ENCODE measurements at regions not wholly inside any gene's neighbourhood (a gene's known extent, or its start where the extent isn't known, plus 50 kb on each side); places are given as distances from the start of the nearest gene placed in this dataset.

- no peak for DNase-seq (ENCODE audit: low read depth in 2 of 2)
- Histone ChIP-seq H2AFZ (ENCODE audit: low read length) (no peak overlapping the region), H3K9me3 (ENCODE audit: control insufficient read depth, insufficient read depth, low read depth, low read length) (no peaks in the 10 kb centered on the region), H3K4me2 (ENCODE audit: extremely low read depth, insufficient read depth, low read length) (no peak overlapping the region), H3K9ac (ENCODE audit: insufficient read depth, low read length) (no peak overlapping the region), H3K27me3 (ENCODE audit: control insufficient read depth, insufficient read depth, low read length) (no peaks in the 10 kb centered on the region), H3K27ac (ENCODE audit: insufficient read depth, low read length) (no peak overlapping the region), H3K4me3 (replicated peaks in 1 of 4; ENCODE audit: control extremely low read depth in 1 of 4, insufficient read depth in 1 of 4, low read depth in 3 of 4, low read length in 4 of 4) (no peak overlapping the region), H4K20me1 (ENCODE audit: control insufficient read depth, extremely low read depth, insufficient read depth, low read length) (no peaks in the 10 kb centered on the region), H3K79me2 (ENCODE audit: control insufficient read depth, insufficient read depth, low read length) (no peaks in the 10 kb centered on the region), H3K4me1 (ENCODE audit: control insufficient read depth, extremely low read depth, insufficient read depth, low read length) (no peaks in the 10 kb centered on the region), H3K36me3 (ENCODE audit: control insufficient read depth, insufficient read depth, low read length) (no peaks in the 10 kb centered on the region)
- TF ChIP-seq CTCF (conservative IDR thresholded peaks at IDR 0.05 in 1 of 2, IDR thresholded peaks at IDR 0.05 in 1 of 2; ENCODE audit: low read depth in 1 of 2, low read length in 2 of 2), result no peak
- TF ChIP-seq EZH2 (IDR thresholded peaks at IDR 0.05; ENCODE audit: low read length, missing control alignments), result no peak
These were observed 256.2 kb downstream of the TAF11L14 start for GRCh38 chr5:17890501-17890900.

DNA sequence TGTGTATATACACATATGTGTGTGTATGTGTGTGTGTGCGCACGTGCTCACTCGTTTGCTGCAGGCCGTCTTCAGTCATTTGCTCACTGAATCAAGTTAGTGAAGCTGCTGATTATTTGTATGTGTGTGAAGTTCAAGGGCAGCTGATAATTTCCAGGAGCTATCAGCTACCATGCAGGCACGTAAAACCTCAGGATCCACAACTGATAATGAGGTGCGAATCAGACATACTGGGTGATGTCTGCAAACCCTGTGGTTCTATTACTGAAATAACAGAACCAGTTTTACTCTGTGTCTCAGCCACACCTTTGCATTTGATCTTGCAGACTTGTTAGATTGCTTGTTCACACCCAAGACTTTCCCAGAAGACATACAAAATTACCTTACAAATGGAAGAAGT, 257.6 kb downstream of the TAF11L14 start:
- H3K27ac ChIP-seq (ENCODE audit: insufficient read depth, low read length), result no peak overlapping the region

GRCh38 chr5:17893026-17893635, 258.9 kb downstream of the TAF11L14 start:
- no peak overlapping the region for H3K27ac ChIP-seq (ENCODE audit: insufficient read depth, low read length)
- no peaks in the 10 kb centered on the region for H3K27me3 ChIP-seq (ENCODE audit: control insufficient read depth, insufficient read depth, low read length)
- no peaks in the 10 kb centered on the region for H3K36me3 ChIP-seq (ENCODE audit: control insufficient read depth, insufficient read depth, low read length)
- no peaks in the 10 kb centered on the region for H3K4me1 ChIP-seq (ENCODE audit: control insufficient read depth, extremely low read depth, insufficient read depth, low read length)
- no peak overlapping the region for H2AFZ ChIP-seq (ENCODE audit: low read length)
- no peak for DNase-seq (ENCODE audit: low read depth in 2 of 2)
- no peaks in the 10 kb centered on the region for H3K9me3 ChIP-seq (ENCODE audit: control insufficient read depth, insufficient read depth, low read depth, low read length)
- H3K4me3 ChIP-seq (replicated peaks in 1 of 4; ENCODE audit: control extremely low read depth in 1 of 4, insufficient read depth in 1 of 4, low read depth in 3 of 4, low read length in 4 of 4), result no peak overlapping the region
- H4K20me1 ChIP-seq (ENCODE audit: control insufficient read depth, extremely low read depth, insufficient read depth, low read length), result no peaks in the 10 kb centered on the region
- no peak overlapping the region for H3K4me2 ChIP-seq (ENCODE audit: extremely low read depth, insufficient read depth, low read length)
- H3K9ac ChIP-seq (ENCODE audit: insufficient read depth, low read length), result no peak overlapping the region
- H3K79me2 ChIP-seq (ENCODE audit: control insufficient read depth, insufficient read depth, low read length), result no peaks in the 10 kb centered on the region
- TF ChIP-seq CTCF (conservative IDR thresholded peaks at IDR 0.05 in 1 of 2, IDR thresholded peaks at IDR 0.05 in 1 of 2; ENCODE audit: low read depth in 1 of 2, low read length in 2 of 2) (no peak), EZH2 (IDR thresholded peaks at IDR 0.05; ENCODE audit: low read length, missing control alignments) (no peak)

More for the DNA sequence above, 257.6 kb downstream of the TAF11L14 start:
- H3K27me3 ChIP-seq (ENCODE audit: control insufficient read depth, insufficient read depth, low read length), result no peaks in the 10 kb centered on the region
- TF ChIP-seq CTCF (conservative IDR thresholded peaks at IDR 0.05 in 1 of 2, IDR thresholded peaks at IDR 0.05 in 1 of 2; ENCODE audit: low read depth in 1 of 2, low read length in 2 of 2) (no peak), EZH2 (IDR thresholded peaks at IDR 0.05; ENCODE audit: low read length, missing control alignments) (no peak)
- no peak overlapping the region for H2AFZ ChIP-seq (ENCODE audit: low read length)
- no peak for DNase-seq (ENCODE audit: low read depth in 2 of 2)
- H3K4me2 ChIP-seq (ENCODE audit: extremely low read depth, insufficient read depth, low read length), result no peak overlapping the region
- H4K20me1 ChIP-seq (ENCODE audit: control insufficient read depth, extremely low read depth, insufficient read depth, low read length), result no peaks in the 10 kb centered on the region
- H3K9ac ChIP-seq (ENCODE audit: insufficient read depth, low read length), result no peak overlapping the region
- H3K79me2 ChIP-seq (ENCODE audit: control insufficient read depth, insufficient read depth, low read length), result no peaks in the 10 kb centered on the region
- H3K9me3 ChIP-seq (ENCODE audit: control insufficient read depth, insufficient read depth, low read depth, low read length), result no peaks in the 10 kb centered on the region
- H3K4me3 ChIP-seq (replicated peaks in 1 of 4; ENCODE audit: control extremely low read depth in 1 of 4, insufficient read depth in 1 of 4, low read depth in 3 of 4, low read length in 4 of 4), result no peak overlapping the region
- H3K36me3 ChIP-seq (ENCODE audit: control insufficient read depth, insufficient read depth, low read length), result no peaks in the 10 kb centered on the region
- no peaks in the 10 kb centered on the region for H3K4me1 ChIP-seq (ENCODE audit: control insufficient read depth, extremely low read depth, insufficient read depth, low read length)
